ENCODE measurements at regions not wholly inside any gene's neighbourhood (a gene's known extent, or its start where the extent isn't known, plus 50 kb on each side); places are given as distances from the start of the nearest gene placed in this dataset.

DNA sequence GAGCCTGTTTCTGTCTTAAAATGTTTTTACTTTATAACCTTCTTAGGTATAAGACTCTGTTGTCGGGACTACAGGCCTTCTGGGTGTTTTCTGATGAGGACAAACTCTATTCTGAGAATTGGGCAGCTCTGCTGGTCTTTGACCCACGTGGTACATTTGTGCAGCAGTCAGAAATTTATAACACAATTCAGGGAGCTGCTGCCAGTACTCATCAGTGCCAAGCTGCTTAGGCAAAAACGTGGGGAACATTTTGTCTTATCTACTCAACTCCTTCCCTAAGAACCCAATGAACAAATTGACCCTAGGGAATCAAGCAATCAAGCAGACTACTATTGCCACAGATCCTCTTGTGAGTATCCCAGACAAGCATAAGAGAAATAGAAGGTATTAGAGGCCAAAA lies 180.7 kb upstream of the PDZRN3 start:
- H3K4me1 ChIP-seq (ENCODE audit: insufficient read depth, poor library complexity, severe bottlenecking) = peaks cover 14% of the 10 kb centered on the region
- no peaks in the 10 kb centered on the region for H3K9me3 ChIP-seq (ENCODE audit: severe bottlenecking)
- DNase-seq (ENCODE audit: low spot score) (no peak), ATAC-seq (ENCODE audit: low read depth) (no peak)
- no peaks in the 10 kb centered on the region for H3K36me3 ChIP-seq (ENCODE audit: low read depth)
- no peaks in the 10 kb centered on the region for H3K27me3 ChIP-seq (ENCODE audit: insufficient read depth, poor library complexity, severe bottlenecking)
- no peak overlapping the region for H3K4me3 ChIP-seq (ENCODE audit: severe bottlenecking)
- no peak overlapping the region for H3K27ac ChIP-seq (ENCODE audit: poor library complexity, severe bottlenecking)
- TF ChIP-seq, protein P1, sequence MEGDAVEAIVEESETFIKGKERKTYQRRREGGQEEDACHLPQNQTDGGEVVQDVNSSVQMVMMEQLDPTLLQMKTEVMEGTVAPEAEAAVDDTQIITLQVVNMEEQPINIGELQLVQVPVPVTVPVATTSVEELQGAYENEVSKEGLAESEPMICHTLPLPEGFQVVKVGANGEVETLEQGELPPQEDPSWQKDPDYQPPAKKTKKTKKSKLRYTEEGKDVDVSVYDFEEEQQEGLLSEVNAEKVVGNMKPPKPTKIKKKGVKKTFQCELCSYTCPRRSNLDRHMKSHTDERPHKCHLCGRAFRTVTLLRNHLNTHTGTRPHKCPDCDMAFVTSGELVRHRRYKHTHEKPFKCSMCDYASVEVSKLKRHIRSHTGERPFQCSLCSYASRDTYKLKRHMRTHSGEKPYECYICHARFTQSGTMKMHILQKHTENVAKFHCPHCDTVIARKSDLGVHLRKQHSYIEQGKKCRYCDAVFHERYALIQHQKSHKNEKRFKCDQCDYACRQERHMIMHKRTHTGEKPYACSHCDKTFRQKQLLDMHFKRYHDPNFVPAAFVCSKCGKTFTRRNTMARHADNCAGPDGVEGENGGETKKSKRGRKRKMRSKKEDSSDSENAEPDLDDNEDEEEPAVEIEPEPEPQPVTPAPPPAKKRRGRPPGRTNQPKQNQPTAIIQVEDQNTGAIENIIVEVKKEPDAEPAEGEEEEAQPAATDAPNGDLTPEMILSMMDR (IDR thresholded peaks at IDR 0.05; ENCODE audit: poor library complexity, severe bottlenecking) = no peak

- DNase-seq (ENCODE audit: low spot score) (no peak), ATAC-seq (ENCODE audit: low read depth) (no peak)
- H3K4me1 ChIP-seq (ENCODE audit: insufficient read depth, poor library complexity, severe bottlenecking) = peaks cover 9% of the 10 kb centered on the region
- H3K9me3 ChIP-seq (ENCODE audit: severe bottlenecking) = no peaks in the 10 kb centered on the region
- H3K36me3 ChIP-seq (ENCODE audit: low read depth) = no peaks in the 10 kb centered on the region
- H3K27me3 ChIP-seq (ENCODE audit: insufficient read depth, poor library complexity, severe bottlenecking) = no peaks in the 10 kb centered on the region
- H3K4me3 ChIP-seq (ENCODE audit: severe bottlenecking) = no peak overlapping the region
- TF ChIP-seq, protein P1 (IDR thresholded peaks at IDR 0.05; ENCODE audit: poor library complexity, severe bottlenecking) = no peak
- no peak overlapping the region for H3K27ac ChIP-seq (ENCODE audit: poor library complexity, severe bottlenecking)
These were observed 179.5 kb upstream of the PDZRN3 start for GRCh38 chr3:73804204-73804603.

DNA sequence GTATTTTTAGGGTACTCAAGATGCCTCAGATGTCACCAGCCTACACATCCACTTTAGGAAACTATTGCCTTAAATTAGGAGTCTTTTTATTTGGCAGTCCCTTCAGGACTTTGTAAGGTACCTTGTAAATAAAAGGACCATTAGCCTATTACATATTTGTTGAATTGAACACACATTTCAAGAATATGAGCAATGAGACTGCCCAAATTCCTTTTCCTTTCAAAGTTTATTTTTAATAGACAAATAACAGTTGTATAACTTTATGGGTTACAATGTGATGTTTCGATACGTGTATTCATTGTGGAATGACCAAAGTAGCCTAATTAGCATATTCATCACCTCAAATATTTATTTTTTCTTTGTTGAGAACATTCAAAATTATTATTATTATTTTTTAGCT lies 176.7 kb upstream of the PDZRN3 start:
- no peaks in the 10 kb centered on the region for H3K9me3 ChIP-seq (ENCODE audit: severe bottlenecking)
- H3K4me1 ChIP-seq (ENCODE audit: insufficient read depth, poor library complexity, severe bottlenecking) = no peaks in the 10 kb centered on the region
- no peak overlapping the region for H3K27ac ChIP-seq (ENCODE audit: poor library complexity, severe bottlenecking)
- ATAC-seq (ENCODE audit: low read depth) = no peak
- H3K36me3 ChIP-seq (ENCODE audit: low read depth) = no peaks in the 10 kb centered on the region
- DNase-seq (ENCODE audit: low spot score) = no peak
- H3K4me3 ChIP-seq (ENCODE audit: severe bottlenecking) = no peak overlapping the region
- TF ChIP-seq, protein P1 (IDR thresholded peaks at IDR 0.05; ENCODE audit: poor library complexity, severe bottlenecking) = no peak
- no peaks in the 10 kb centered on the region for H3K27me3 ChIP-seq (ENCODE audit: insufficient read depth, poor library complexity, severe bottlenecking)

- DNase-seq (ENCODE audit: low spot score) = no peak
- TF ChIP-seq, protein P1 (IDR thresholded peaks at IDR 0.05; ENCODE audit: poor library complexity, severe bottlenecking) = no peak
- no peak overlapping the region for H3K27ac ChIP-seq (ENCODE audit: poor library complexity, severe bottlenecking)
- no peaks in the 10 kb centered on the region for H3K4me1 ChIP-seq (ENCODE audit: insufficient read depth, poor library complexity, severe bottlenecking)
- H3K4me3 ChIP-seq (ENCODE audit: severe bottlenecking) = no peak overlapping the region
- H3K36me3 ChIP-seq (ENCODE audit: low read depth) = no peaks in the 10 kb centered on the region
- no peaks in the 10 kb centered on the region for H3K27me3 ChIP-seq (ENCODE audit: insufficient read depth, poor library complexity, severe bottlenecking)
- ATAC-seq (ENCODE audit: low read depth) = no peak
- H3K9me3 ChIP-seq (ENCODE audit: severe bottlenecking) = no peaks in the 10 kb centered on the region
These were observed 172.6 kb upstream of the PDZRN3 start for GRCh38 chr3:73797311-73797710.

DNA sequence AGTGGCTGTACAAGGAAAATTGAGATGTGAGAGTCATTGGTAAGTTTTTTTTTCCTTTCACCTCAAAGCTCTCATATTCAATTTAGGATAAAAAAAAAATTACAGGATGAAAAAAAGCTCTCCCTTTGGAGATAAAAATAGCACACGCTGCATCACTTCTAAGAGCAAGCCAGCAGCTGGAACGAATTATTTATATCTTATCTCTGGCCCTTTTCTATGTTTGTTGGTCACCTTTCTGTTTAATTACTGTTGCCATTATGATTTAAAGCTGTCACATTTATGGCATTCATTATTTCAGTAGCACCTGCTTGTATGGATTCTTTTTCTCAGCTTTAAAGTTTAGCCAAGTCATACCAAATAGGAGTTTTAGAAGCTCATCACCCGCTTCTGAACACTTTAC lies 171.6 kb upstream of the PDZRN3 start:
- H3K9me3 ChIP-seq (ENCODE audit: severe bottlenecking) = no peaks in the 10 kb centered on the region
- H3K4me3 ChIP-seq (ENCODE audit: severe bottlenecking) = no peak overlapping the region
- no peak for ATAC-seq (ENCODE audit: low read depth)
- DNase-seq (ENCODE audit: low spot score) = no peak
- H3K4me1 ChIP-seq (ENCODE audit: insufficient read depth, poor library complexity, severe bottlenecking) = no peaks in the 10 kb centered on the region
- H3K27me3 ChIP-seq (ENCODE audit: insufficient read depth, poor library complexity, severe bottlenecking) = no peaks in the 10 kb centered on the region
- H3K27ac ChIP-seq (ENCODE audit: poor library complexity, severe bottlenecking) = no peak overlapping the region
- TF ChIP-seq, protein P1 (IDR thresholded peaks at IDR 0.05; ENCODE audit: poor library complexity, severe bottlenecking) = no peak
- no peaks in the 10 kb centered on the region for H3K36me3 ChIP-seq (ENCODE audit: low read depth)

Measured in RWPE2 (cell line).